ENCODE measurements at regions not wholly inside any gene's neighbourhood (a gene's known extent, or its start where the extent isn't known, plus 50 kb on each side); places are given as distances from the start of the nearest gene placed in this dataset.

DNA sequence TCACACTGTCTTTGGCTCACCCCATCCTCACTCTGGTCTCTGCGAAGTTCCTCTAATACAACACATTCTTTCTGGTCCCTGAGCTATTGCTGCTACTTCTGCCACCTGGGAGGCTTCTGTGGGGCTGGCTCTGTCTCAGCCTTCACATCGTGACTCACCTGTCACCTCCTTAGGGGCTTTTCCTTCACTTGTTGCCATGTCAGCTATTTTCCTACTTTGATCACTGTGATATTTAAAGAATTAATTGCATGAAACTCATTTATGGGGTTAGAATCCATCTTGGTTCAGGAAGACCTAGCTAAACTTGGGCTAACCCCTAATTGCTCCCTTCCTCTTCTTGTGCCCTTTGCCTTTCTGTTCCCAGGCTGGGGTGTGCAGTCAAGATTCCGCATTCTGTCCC, 346.9 kb downstream of the WDR72 start:
- in situ Hi-C loops (cut with HindIII; ENCODE audit: low pct_unique_long_range_greater_than_20kb, low sequenced_read_pairs) = no loop called here
- DNase-seq (ENCODE audit: low read depth) = no peak

DNA sequence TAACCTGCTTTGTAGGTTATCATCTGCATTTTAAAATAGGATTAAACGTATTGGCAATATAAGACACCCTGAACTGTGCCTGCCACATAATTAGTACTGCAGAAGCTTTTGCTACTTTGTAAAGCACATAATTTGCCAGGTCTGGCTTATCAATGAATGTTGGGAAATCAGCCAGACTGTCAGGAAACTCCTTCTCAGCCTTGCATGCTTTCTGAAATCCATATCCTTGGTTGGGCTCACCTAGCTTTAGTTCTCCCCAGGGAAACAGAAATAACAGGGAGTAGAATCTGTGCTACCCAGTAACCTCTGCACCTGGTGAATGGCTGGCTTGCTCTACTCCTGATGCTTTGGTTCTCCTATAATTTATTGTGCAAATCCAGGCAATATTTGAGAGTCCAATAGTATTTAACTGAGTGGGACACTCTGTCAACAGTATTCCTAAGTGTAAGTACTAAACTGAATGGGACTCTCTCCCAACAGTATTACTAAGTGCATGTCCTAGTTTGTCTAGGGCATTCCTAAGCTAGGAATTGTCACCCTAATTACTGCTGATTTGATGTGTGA, 354.5 kb downstream of the WDR72 start:
- DNase-seq (ENCODE audit: low read depth) = no peak

DNA sequence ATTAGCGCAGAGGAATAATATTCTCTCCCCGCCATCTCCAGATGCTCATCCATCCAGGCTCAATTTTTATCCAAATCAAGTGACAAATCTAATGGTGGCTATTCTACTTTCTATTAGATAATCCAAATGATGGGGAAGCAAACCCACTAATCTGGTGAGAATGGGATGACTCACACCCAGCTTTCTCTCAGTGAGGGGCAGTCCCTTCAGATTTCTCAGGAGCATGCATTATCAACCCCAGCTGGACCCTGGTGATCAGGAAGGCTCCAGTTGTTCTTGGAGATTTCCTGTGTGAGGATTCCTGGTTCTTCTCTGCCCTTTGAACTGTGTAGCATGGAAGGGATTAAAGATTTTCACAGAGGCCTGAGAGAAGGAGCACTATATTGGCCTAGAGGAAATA, 358.0 kb downstream of the WDR72 start:
- DNase-seq (ENCODE audit: low read depth) = no peak
- in situ Hi-C loops (cut with HindIII; ENCODE audit: low pct_unique_long_range_greater_than_20kb, low sequenced_read_pairs) = no loop called here

More for the DNA sequence above, 354.5 kb downstream of the WDR72 start:
- in situ Hi-C loops (cut with HindIII; ENCODE audit: low pct_unique_long_range_greater_than_20kb, low sequenced_read_pairs) = no loop called here

DNA sequence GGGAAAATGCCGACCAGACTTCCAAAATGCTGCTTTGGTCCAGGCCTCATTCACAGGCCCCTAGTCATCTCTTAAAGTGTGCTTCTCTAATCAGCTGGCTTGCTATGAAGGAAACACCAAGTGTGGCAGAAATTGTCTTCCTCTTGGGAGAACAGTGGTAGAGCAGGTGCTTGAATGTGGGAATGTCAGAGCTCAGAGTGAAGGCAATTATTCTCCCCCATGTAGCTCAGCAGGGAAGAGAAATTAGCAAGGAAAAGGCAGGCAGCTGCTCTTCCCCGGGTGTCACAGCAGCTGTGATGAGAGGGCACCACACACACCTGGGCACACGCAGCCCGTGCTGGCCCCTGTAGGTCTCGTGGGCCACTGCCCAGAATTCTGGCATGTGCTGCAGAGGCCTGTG, 358.5 kb downstream of the WDR72 start:
- in situ Hi-C loops (cut with HindIII; ENCODE audit: low pct_unique_long_range_greater_than_20kb, low sequenced_read_pairs) = no loop called here
- no peak for DNase-seq (ENCODE audit: low read depth)

DNA sequence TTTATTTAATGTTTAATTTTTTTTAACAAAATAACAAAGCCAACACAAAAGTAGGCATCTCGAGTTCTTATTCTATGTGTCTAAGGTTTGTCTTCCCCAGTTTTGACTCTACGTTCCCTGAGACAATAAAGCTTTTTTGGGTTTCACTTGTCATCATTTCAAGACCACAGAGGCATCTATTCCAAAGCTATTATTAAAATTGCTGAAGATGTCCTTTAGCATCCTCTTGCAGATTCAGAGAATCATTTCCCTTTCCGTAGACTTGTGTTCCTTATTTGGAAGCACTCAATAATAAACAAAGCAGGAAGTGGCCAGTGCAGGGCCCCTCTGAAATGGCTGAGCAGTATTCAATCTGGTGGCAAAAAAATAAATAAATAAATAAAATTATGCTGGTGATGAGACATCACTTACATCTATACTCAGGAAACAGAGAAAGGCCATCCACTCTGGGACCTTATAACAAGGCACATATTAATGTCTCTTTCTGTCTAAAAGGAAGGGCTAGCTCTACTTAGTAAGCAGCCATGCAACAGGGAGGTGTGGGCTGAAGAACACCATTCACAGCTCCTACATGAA, 362.3 kb downstream of the WDR72 start:
- DNase-seq (ENCODE audit: low read depth) = no peak
- in situ Hi-C loops (cut with HindIII; ENCODE audit: low pct_unique_long_range_greater_than_20kb, low sequenced_read_pairs) = no loop called here

DNA sequence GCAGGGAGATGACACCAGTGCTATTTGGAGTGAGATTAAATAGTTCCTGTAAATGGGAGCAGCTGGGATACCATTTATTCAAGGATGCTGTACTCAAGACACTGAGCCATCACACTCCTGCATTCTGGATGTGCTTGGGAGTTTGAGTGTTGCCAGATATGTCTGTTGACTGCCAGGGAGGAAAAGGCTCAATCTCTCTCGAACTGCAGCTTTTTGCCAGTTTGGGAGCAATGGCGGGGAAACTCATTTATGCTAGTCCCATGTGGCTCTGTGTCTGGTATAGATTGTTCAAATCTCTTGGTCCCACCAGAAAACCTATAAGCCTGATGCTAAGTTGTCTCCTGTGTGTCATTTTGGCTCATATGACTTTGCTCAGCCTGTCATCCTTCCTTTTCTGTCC, 363.6 kb downstream of the WDR72 start:
- in situ Hi-C loops (cut with HindIII; ENCODE audit: low pct_unique_long_range_greater_than_20kb, low sequenced_read_pairs) = no loop called here
- DNase-seq (ENCODE audit: low read depth) = no peak

DNA sequence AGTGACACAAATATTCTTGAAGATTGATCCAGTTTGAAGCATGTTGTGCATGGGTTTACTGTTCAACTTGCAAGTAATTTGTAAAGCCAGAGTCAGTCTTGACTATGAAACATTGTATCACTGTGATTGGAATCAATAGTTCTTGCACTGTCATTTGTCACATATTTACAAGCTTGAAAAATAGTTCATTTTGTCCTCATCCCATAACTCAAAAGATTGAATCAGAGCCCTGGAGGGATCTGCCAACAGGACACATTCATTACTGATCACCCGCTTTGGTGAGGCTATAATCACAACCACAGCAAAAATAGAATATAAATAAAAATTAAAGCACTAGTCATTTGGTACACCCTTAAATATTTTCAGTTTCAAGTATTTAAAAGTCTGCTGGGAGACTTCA, 368.9 kb downstream of the WDR72 start:
- no peak for DNase-seq (ENCODE audit: low read depth)
- in situ Hi-C loops (cut with HindIII; ENCODE audit: low pct_unique_long_range_greater_than_20kb, low sequenced_read_pairs) = no loop called here

DNA sequence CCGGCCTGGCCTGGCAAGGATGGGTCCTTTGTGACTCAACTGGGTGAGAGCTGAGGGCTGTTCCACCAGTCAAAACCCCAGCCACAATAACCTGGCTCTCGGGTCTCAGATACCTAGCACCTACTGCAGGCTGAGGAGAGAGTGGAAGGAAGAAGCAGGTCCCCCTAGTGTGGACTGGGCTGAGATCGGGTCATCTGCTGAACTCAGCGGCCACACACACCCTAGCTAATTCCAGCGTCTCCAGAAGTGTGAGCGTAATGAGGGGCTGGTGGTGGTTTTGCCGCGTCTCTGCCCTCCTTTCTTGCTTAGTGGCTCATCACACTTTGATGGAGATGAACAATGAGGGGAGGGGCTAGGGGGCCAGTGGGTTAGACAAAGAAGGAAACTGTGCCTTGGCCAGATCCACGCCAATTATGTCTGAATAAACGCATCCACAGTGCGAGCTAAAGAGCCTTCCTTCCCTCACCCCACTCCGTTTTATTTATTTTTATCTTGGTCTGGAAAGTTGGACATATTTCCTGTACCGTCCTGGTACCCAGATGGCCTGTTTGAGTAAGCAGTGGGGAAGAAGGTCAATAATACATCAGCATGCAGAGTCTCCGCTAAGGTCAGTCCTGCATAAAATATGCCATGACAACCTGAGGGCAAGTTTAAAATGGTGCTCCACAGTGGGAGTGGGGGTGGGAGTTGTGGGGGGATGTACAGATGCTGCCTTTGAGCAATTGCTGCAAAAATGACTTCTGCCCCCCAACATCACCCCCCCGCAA, 370.0 kb downstream of the WDR72 start:
- no peak for DNase-seq (ENCODE audit: low read depth)
- in situ Hi-C loops (cut with HindIII; ENCODE audit: low pct_unique_long_range_greater_than_20kb, low sequenced_read_pairs) = no loop called here

DNA sequence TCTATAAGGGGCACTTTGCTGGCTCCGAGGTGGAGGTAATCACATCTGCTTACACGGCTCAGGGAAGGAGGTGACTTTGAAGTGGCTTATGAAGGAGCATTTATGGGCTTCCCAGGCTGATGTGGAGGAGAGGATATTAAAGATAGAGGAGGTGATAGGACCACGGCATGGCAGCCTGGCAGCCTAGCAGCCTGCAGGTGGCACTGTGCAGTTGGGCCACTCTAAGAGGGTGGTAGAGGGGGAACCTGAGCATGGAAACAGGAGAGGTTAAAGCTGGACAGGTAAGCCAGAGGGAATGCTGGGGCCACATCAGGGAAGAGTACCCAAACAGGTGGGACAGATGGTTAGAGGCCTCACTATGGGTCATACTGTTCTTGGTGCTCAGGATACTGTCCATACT, 375.0 kb downstream of the WDR72 start:
- in situ Hi-C loops (cut with HindIII; ENCODE audit: low pct_unique_long_range_greater_than_20kb, low sequenced_read_pairs) = no loop called here
- DNase-seq (ENCODE audit: low read depth) = peak; percentile 12

DNA sequence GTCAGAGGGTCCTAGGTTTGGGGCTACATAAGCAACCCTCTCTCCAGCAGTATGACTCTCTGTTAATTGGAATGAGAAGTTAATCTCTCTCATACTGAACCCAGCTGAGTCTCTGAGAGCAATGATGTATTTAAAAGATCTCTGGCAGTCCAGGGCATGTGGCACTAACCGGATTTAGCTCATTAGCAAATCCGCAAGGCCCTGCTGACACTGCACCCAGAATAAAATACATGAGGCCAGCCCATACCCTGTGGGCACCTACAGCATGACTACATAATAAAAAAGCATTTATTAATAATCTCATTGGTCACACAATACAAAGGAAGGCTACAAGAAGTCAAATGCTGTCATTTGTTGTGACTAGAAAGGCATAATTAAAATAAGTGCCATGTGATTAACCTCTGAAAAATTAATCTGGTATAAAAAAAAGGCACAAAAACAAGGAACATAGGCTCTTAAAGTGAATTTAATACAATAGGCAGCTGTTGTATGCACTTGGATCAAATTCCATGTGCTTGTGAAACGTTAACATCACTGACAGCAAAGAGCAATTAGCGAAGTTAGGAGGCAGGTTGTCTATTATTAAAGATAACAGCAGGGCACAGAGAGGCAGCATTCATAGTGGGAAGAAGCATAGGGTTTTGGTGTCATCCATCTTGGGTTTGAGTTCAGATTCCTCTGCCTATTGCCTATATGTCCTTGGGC, 381.2 kb downstream of the WDR72 start:
- DNase-seq (ENCODE audit: low read depth) = no peak
- in situ Hi-C loops (cut with HindIII; ENCODE audit: low pct_unique_long_range_greater_than_20kb, low sequenced_read_pairs) = no loop called here

DNA sequence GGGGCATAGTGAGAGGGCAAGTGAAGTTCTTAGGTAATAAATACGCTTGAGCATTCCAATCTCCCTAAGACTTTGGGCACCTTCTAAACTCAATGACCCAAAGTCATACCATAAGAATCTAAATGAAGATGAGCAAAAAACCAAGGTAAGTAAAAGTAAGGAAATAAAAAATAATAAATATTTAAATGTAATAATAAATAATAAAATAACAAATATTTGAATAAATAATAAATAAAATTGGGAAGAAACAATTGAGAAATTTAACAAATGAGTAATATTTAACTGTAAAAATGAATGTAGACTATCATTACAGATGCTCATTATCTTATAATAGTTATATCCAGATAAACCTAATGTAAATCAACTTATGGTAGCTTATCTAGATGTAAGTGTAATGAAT, 391.7 kb downstream of the WDR72 start:
- in situ Hi-C loops (cut with HindIII; ENCODE audit: low pct_unique_long_range_greater_than_20kb, low sequenced_read_pairs) = no loop called here

DNA sequence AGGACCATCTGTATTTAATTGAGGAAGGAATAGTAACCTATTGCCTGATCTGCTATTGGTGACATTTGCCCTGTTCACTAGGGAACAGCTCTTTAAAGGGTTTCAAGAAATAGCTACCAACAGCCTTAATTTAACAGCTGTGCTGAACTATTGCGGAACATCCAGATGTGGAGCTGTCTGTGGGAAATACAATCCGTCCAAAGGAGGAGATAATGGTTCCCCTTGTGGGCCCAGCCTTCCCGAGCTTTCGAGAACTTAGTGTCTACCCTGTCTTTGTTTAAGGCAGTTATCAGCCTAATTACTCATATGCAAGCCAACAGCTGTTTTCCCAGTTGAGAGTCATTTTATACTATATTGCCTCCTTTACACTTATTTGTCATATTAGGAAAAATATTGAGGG, 398.6 kb downstream of the WDR72 start:
- no peak for DNase-seq (ENCODE audit: low read depth)
- in situ Hi-C loops (cut with HindIII; ENCODE audit: low pct_unique_long_range_greater_than_20kb, low sequenced_read_pairs) = no loop called here

More for the DNA sequence above, 391.7 kb downstream of the WDR72 start:
- DNase-seq (ENCODE audit: low read depth) = no peak

DNA sequence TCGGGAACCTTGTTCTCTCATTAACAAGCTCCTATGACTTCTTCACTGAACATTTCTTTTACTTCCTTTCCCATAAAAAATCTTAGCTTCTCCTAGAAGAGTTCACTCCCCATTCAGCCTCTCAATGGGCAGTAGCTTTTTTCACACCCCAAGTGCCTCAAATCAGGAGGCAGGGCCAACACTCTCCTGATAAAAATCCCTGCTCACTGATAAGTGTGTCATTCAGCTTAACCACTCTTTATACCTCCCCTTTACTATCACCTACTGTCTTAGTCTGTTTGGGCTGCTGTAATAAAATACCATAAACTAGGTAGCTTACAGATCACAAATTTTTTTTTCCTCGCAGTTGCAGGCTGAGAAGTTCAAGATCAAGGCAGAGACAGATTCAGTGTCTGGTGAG, 400.4 kb downstream of the WDR72 start:
- in situ Hi-C loops (cut with HindIII; ENCODE audit: low pct_unique_long_range_greater_than_20kb, low sequenced_read_pairs) = no loop called here
- DNase-seq (ENCODE audit: low read depth) = no peak

DNA sequence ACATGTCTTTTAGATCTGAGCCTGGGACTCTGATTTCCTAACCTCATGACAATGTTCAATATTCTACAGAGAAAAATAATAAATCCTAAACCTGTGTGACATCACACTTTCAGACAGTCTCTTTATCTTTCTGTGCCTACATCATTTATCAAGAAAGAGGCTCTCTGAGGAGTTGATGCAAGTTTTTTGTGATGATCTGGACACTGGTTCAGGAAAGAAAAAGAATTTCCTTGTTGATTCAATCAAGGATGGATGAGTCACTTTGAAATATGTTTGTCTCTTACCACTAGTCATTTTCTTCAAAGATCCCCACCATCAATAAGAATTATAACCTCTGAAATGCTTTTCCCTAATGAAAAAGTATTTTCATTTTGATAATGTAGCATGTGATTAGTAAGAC, 404.6 kb downstream of the WDR72 start:
- in situ Hi-C loops (cut with HindIII; ENCODE audit: low pct_unique_long_range_greater_than_20kb, low sequenced_read_pairs) = no loop called here
- DNase-seq (ENCODE audit: low read depth) = no peak

DNA sequence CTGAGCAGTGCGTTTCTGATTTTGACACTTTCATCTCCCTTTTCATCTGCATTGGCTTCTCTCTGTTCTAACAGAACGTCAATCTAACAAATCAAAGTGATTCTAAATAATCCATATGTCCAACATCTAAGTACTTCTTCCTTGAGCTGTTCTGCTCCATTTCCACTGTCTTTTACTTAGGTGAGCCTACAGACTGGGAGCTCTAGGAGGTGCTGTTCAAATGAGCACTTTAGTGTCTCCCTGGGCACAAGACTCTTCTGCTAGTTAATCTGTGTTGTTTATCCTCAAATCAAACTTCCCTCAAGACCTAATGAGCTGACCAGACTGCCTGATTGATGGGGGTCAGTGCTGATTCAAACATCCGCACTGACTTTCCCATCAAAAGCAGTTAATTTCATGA, 408.1 kb downstream of the WDR72 start:
- in situ Hi-C loops (cut with HindIII; ENCODE audit: low pct_unique_long_range_greater_than_20kb, low sequenced_read_pairs) = no loop called here
- no peak for DNase-seq (ENCODE audit: low read depth)

DNA sequence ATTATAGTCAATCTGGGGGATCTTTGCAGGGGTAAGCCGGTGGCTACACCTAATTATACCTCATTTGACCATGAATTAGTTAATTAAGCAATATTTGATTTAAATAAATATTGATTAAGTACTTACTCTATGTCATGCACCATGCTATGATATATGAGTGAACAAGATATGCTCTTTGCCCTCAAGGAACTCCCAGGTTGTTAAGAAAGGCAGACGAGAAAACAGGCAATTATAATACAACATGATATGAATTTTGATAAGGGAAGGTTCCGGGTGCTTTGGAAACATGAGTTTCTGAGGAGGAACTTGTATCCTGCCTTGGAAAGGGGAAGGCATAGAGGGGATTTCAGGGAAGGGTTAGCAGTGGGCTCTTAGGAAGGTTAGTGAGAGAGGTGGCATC, 412.9 kb downstream of the WDR72 start:
- in situ Hi-C loops (cut with HindIII; ENCODE audit: low pct_unique_long_range_greater_than_20kb, low sequenced_read_pairs) = no loop called here
- no peak for DNase-seq (ENCODE audit: low read depth)

DNA sequence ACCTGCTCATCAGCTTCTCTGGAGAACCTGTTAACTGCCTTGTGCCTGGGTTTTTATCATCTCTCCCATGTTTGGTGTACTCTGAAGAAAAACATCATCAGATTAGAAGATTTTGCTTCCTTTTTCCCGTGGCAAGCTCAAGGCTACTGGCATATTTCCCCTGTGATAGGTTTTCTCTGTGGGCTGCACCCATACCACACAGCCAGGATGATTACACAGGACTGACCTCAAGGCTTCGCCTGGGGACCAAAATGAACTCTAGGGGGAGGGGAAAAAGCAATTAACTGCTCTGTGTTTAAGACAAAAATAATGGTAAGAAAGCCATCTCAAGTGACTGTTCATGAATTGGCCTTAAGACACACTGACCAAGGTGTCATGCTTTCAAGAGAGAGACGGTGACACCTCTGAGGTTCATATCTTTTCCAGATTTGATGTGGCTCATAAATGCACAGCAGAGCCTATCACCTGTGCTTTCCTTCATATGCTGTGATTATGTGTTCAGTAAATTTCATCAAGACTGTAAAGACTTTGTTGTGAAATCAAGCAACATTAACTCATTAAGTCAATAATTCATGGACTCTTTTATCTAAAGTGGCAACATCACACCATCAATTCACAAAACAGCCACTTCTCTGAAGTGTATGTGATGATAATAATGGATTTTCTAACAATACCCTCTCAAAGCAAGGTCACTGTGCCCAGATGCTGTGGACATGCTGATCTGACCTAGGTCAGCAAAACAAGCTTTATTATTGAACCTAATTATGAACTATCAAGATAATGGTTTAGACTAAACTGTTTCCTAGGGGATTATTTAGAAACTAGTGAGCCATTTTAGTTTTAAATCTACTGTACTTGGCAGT, 427.9 kb downstream of the WDR72 start:
- DNase-seq (ENCODE audit: low read depth) = no peak
- in situ Hi-C loops (cut with HindIII; ENCODE audit: low pct_unique_long_range_greater_than_20kb, low sequenced_read_pairs) = no loop called here

DNA sequence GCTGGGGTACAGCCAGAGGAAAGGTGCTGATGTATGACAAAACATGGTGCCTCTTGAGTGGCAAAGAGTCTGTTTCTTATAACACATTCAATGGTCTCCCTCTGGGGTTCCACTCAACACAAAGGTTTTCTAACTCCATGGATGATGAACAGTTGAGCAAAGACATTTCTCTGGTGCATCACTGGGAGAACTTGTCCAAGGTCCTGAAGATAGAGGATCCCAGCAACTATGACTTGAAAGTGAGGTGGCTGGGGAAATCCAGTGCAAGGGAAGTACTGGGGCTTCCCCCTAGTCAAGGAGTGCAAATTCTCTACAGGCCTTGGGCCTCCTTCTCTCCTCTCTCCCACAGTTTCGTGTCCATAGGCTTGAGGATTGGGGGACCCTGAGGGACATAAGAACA, 431.1 kb downstream of the WDR72 start:
- in situ Hi-C loops (cut with HindIII; ENCODE audit: low pct_unique_long_range_greater_than_20kb, low sequenced_read_pairs) = no loop called here
- DNase-seq (ENCODE audit: low read depth) = no peak

DNA sequence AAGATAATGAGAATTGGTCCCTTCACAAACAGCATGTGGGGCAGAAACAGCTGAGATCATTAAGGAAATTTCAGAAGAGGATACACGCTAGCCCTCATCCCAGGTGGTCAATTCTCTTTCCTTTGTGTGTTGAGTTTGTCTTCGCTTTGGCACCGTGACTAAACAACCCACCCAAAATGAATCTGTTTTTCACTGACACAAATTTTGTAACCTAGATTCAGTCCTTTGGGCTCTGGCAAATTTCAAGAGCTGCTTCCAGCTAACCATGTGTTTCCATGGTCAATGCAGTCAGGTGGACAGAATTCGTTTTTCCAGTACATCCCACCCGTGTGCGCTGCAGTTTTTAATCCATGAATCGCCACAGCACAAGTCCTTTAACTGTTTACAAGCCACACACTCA, 435.4 kb downstream of the WDR72 start:
- in situ Hi-C loops (cut with HindIII; ENCODE audit: low pct_unique_long_range_greater_than_20kb, low sequenced_read_pairs) = no loop called here

More for the DNA sequence above, 435.4 kb downstream of the WDR72 start:
- DNase-seq (ENCODE audit: low read depth) = no peak
